NOMO-1 treated with DMSO at 0.1 percent for 48 hours (cell line): ENCODE measurements at regions not wholly inside any gene's neighbourhood (a gene's known extent, or its start where the extent isn't known, plus 50 kb on each side); places are given as distances from the start of the nearest gene placed in this dataset.

Source experiments
- DNase-seq: peaks from one replicate; lab custom pipeline; 2025; ENCODE audit not compliant: unreplicated experiment; lab: John Stamatoyannopoulos, UW

GRCh38 chr2:205937211-205937610 is 148.8 kb downstream of the INO80D start:
- DNase-seq: no peak

GRCh38 chr2:205936446-205936845 is 149.5 kb downstream of the INO80D start:
- DNase-seq: no peak

GRCh38 chr2:205934443-205934842 is 151.5 kb downstream of the INO80D start:
- DNase-seq: no peak

GRCh38 chr2:205932861-205933260 is 153.1 kb downstream of the INO80D start:
- no peak for DNase-seq

GRCh38 chr2:205931388-205931787 is 154.6 kb downstream of the INO80D start:
- DNase-seq: no peak

GRCh38 chr2:205930209-205930608 is 155.8 kb downstream of the INO80D start:
- DNase-seq: no peak

- no peak for DNase-seq
Measured at GRCh38 chr2:205929246-205929942, 156.6 kb downstream of the INO80D start.

- DNase-seq: peak; percentile 39
Measured at GRCh38 chr2:205925373-205926337, 160.3 kb downstream of the INO80D start.

GRCh38 chr2:205924676-205925075 is 161.3 kb downstream of the INO80D start:
- DNase-seq: no peak

- DNase-seq: no peak
Measured at GRCh38 chr2:205915130-205915524, 170.8 kb downstream of the INO80D start.

- DNase-seq: no peak
Measured at GRCh38 chr2:205914213-205915129, 171.5 kb downstream of the INO80D start.

- DNase-seq: no peak
Measured at GRCh38 chr2:205913668-205914067, 172.3 kb downstream of the INO80D start.

GRCh38 chr2:205911306-205911705 is 174.7 kb downstream of the INO80D start:
- DNase-seq: no peak

GRCh38 chr2:205909184-205909572 is 176.8 kb downstream of the INO80D start:
- DNase-seq: no peak

GRCh38 chr2:205908212-205909183 is 177.5 kb downstream of the INO80D start:
- no peak for DNase-seq

- no peak for DNase-seq
Measured at GRCh38 chr2:205906419-205906818, 179.6 kb downstream of the INO80D start.

- DNase-seq: no peak
Measured at GRCh38 chr2:205905576-205905975, 180.4 kb downstream of the INO80D start.

GRCh38 chr2:205904873-205905272 is 181.1 kb downstream of the INO80D start:
- no peak for DNase-seq

GRCh38 chr2:205903549-205904129 is 182.3 kb downstream of the INO80D start:
- peak; percentile 19 for DNase-seq

GRCh38 chr2:205902900-205903237 is 183.1 kb downstream of the INO80D start:
- DNase-seq: no peak
